C4-2B (cell line): ENCODE measurements at regions not wholly inside any gene's neighbourhood (a gene's known extent, or its start where the extent isn't known, plus 50 kb on each side); places are given as distances from the start of the nearest gene placed in this dataset.
"Not testable (repeated sequence)": the region's sequence is repeated elsewhere in the genome, so short reads cannot be mapped to it uniquely, and the experiment has no call there.

Experiments
- H3K27ac ChIP-seq: fragments of 450-650 bp; 2 replicates; pipeline ENCODE4 v1.5.1; 2017
- CTCF ChIP-seq: fragments of 450-650 bp; conservative IDR thresholded peaks from 2 replicates; pipeline ENCODE4 v1.5.1; 2017; ENCODE audit warnings: mild to moderate bottlenecking
- ZFX ChIP-seq: fragments of 450-650 bp; IDR thresholded peaks from 2 replicates; pipeline ENCODE4 v1.6.1; 2017

GRCh38 chr12:30314506-30315100 is 381.1 kb downstream of the IPO8 start:
- TF ChIP-seq CTCF (no peak), ZFX (no peak)
- H3K27ac ChIP-seq, result peak overlapping the region; percentile 35; the same call in 1 of the 2 replicates

- TF ChIP-seq CTCF (no peak), ZFX (no peak)
- H3K27ac ChIP-seq, result no peak overlapping the region
Observed at GRCh38 chr12:30308010-30308717, 387.5 kb downstream of the IPO8 start.

- TF ChIP-seq ZFX, result no peak
- H3K27ac ChIP-seq, result no peak overlapping the region
Observed at GRCh38 chr12:30304528-30304927, 391.1 kb downstream of the IPO8 start.

GRCh38 chr12:30301291-30301690 is 394.4 kb downstream of the IPO8 start:
- TF ChIP-seq ZFX (no peak), CTCF (no peak)
- no peak overlapping the region for H3K27ac ChIP-seq

- TF ChIP-seq ZFX, result no peak
- TF ChIP-seq CTCF, result no peak
Observed at GRCh38 chr12:30296486-30296885, 399.2 kb downstream of the IPO8 start.

GRCh38 chr12:30286345-30286926 is 409.2 kb downstream of the IPO8 start:
- no peak overlapping the region for H3K27ac ChIP-seq
- TF ChIP-seq ZFX, result no peak
- peak; percentile 84 for TF ChIP-seq CTCF

More at GRCh38 chr12:30296486-30296885, 399.2 kb downstream of the IPO8 start:
- H3K27ac ChIP-seq, result no peak overlapping the region

- TF ChIP-seq CTCF (no peak), ZFX (no peak)
- H3K27ac ChIP-seq, result no peak overlapping the region
Observed at GRCh38 chr12:30278401-30278800, 417.3 kb downstream of the IPO8 start.

- H3K27ac ChIP-seq, result not testable (repeated sequence)
Observed at GRCh38 chr12:30272515-30272914, 423.2 kb downstream of the IPO8 start.
